ENCODE measurements at regions not wholly inside any gene's neighbourhood (a gene's known extent, or its start where the extent isn't known, plus 50 kb on each side); places are given as distances from the start of the nearest gene placed in this dataset.
"Not testable (repeated sequence)": the region's sequence is repeated elsewhere in the genome, so short reads cannot be mapped to it uniquely, and the experiment has no call there.

GRCh38 chr1:115147928-115148327 is 58.6 kb upstream of the TSPAN2 start:
- TF ChIP-seq CTCF (IDR thresholded peaks at IDR 0.05; ENCODE audit: control extremely low read depth in 1 of 3, insufficient read depth in 1 of 3, low read depth in 1 of 3, low read length in 3 of 3); SP1 (IDR thresholded peaks at IDR 0.05; ENCODE audit: low read depth, low read length); SIN3A (conservative IDR thresholded peaks at IDR 0.05 in 1 of 2, IDR thresholded peaks at IDR 0.05 in 1 of 2; ENCODE audit: low read depth in 1 of 2, low read length in 2 of 2); CHD2 (IDR thresholded peaks at IDR 0.05; ENCODE audit: low read length); CEBPB (IDR thresholded peaks at IDR 0.05; ENCODE audit: low read depth, low read length); JUND (IDR thresholded peaks at IDR 0.05; ENCODE audit: low read length); EZH2 (IDR thresholded peaks at IDR 0.05; ENCODE audit: low read depth, low read length, severe bottlenecking); MAX (IDR thresholded peaks at IDR 0.05); EGR1 (IDR thresholded peaks at IDR 0.05; ENCODE audit: borderline replicate concordance, low read depth, low read length); POLR2AphosphoS5 (IDR thresholded peaks at IDR 0.05; ENCODE audit: low read depth, low read length); ZNF274 (IDR thresholded peaks at IDR 0.05; ENCODE audit: borderline replicate concordance, extremely low read depth, low read length): not testable (repeated sequence)
- peak; percentile 15 for TF ChIP-seq KDM4A (IDR thresholded peaks at IDR 0.05; ENCODE audit: low read depth, low read length, severe bottlenecking)

All from H1 (cell line).